Cardiac muscle cell (in vitro differentiated cells and primary cell): ENCODE measurements at regions not wholly inside any gene's neighbourhood (a gene's known extent, or its start where the extent isn't known, plus 50 kb on each side); places are given as distances from the start of the nearest gene placed in this dataset.

Experiments
- DNase-seq, 2 donors: peaks; one replicate each; pipeline versions ENCODE4 v3.0.0 to v3.0.0-alpha.2; 2010 to 2017; ENCODE audit warnings: low read depth in 1 of 2, low spot score in 1 of 2
- H3K27ac ChIP-seq: fragments of 200-600 bp; sonication (generic); 2 replicates; pipeline ENCODE4 v1.5.1; 2016
- H3K27me3 ChIP-seq: fragments of 200-600 bp; sonication (generic); 2 replicates; pipeline ENCODE4 v1.6.0; 2016; ENCODE audit warnings: control low read depth
- H3K36me3 ChIP-seq: fragments of 200-600 bp; sonication (generic); 2 replicates; pipeline ENCODE4 v1.5.1; 2016; ENCODE audit warnings: control low read depth
- H3K4me1 ChIP-seq: fragments of 200-600 bp; sonication (generic); 2 replicates; pipeline ENCODE4 v1.8.1; 2017; ENCODE audit warnings: low read depth, mild to moderate bottlenecking, mixed run types
- H3K4me3 ChIP-seq: fragments of 200-600 bp; sonication (generic); 2 replicates; pipeline ENCODE4 v1.5.1; 2016; ENCODE audit warnings: mild to moderate bottlenecking
- H3K9me3 ChIP-seq: fragments of 200-600 bp; sonication (generic); 2 replicates; pipeline ENCODE4 v1.5.1; 2017; ENCODE audit warnings: low read depth, mild to moderate bottlenecking, control low read depth
- CTCF ChIP-seq: IDR thresholded peaks from 2 replicates; pipeline ENCODE4 v1.5.1; 2012; ENCODE audit warnings: low read depth, mild to moderate bottlenecking, low read length

- DNase-seq: no peak
- H3K4me1 ChIP-seq: peaks cover 11% of the 10 kb centered on the region
- no peaks in the 10 kb centered on the region for H3K9me3 ChIP-seq
- H3K36me3 ChIP-seq: no peaks in the 10 kb centered on the region
- no peak for TF ChIP-seq CTCF
- H3K27me3 ChIP-seq: peaks cover 19% of the 10 kb centered on the region
- H3K27ac ChIP-seq: no peak overlapping the region
- no peak overlapping the region for H3K4me3 ChIP-seq
These were observed 91.1 kb upstream of the DISP3 start for GRCh38 chr1:11387829-11388228.

- no peak for TF ChIP-seq CTCF
- no peak for DNase-seq
- H3K27ac ChIP-seq: no peak overlapping the region
- H3K27me3 ChIP-seq: peaks cover 19% of the 10 kb centered on the region
- no peaks in the 10 kb centered on the region for H3K9me3 ChIP-seq
- no peaks in the 10 kb centered on the region for H3K36me3 ChIP-seq
- H3K4me1 ChIP-seq: peaks cover 11% of the 10 kb centered on the region
- H3K4me3 ChIP-seq: no peak overlapping the region
These were observed 90.3 kb upstream of the DISP3 start for GRCh38 chr1:11388617-11389016.

GRCh38 chr1:11391327-11391726 lies 87.6 kb upstream of the DISP3 start:
- Histone ChIP-seq H3K4me3 (no peak overlapping the region), H3K27me3 (peaks cover 3% of the 10 kb centered on the region), H3K9me3 (no peaks in the 10 kb centered on the region), H3K4me1 (peaks cover 14% of the 10 kb centered on the region), H3K27ac (no peak overlapping the region), H3K36me3 (no peaks in the 10 kb centered on the region)
- no peak for TF ChIP-seq CTCF
- DNase-seq: no peak

- Histone ChIP-seq H3K9me3 (no peaks in the 10 kb centered on the region), H3K27me3 (peaks cover 3% of the 10 kb centered on the region), H3K4me3 (no peak overlapping the region), H3K27ac (no peak overlapping the region), H3K36me3 (no peaks in the 10 kb centered on the region), H3K4me1 (peaks cover 13% of the 10 kb centered on the region)
- no peak for TF ChIP-seq CTCF
- DNase-seq: no peak
These were observed 87.1 kb upstream of the DISP3 start for GRCh38 chr1:11391886-11392285.

GRCh38 chr1:11394592-11395245 lies 84.2 kb upstream of the DISP3 start:
- no peak overlapping the region for H3K27ac ChIP-seq
- no peak for DNase-seq
- H3K4me1 ChIP-seq: peaks cover 2% of the 10 kb centered on the region
- H3K9me3 ChIP-seq: no peaks in the 10 kb centered on the region
- H3K27me3 ChIP-seq: peaks cover 3% of the 10 kb centered on the region
- no peak for TF ChIP-seq CTCF
- no peak overlapping the region for H3K4me3 ChIP-seq
- no peaks in the 10 kb centered on the region for H3K36me3 ChIP-seq
